SK-N-MC (cell line): ENCODE measurements at regions not wholly inside any gene's neighbourhood (a gene's known extent, or its start where the extent isn't known, plus 50 kb on each side); places are given as distances from the start of the nearest gene placed in this dataset.

Experiments
- EZH2 ChIP-seq: fragments of 200-600 bp; sonication (generic); IDR thresholded peaks from one replicate; pipeline ENCODE4 v1.6.1; 2017; ENCODE audit warnings: antibody characterized with exemption
- POLR2AphosphoS5 ChIP-seq: IDR thresholded peaks from 2 replicates; pipeline ENCODE4 v1.6.1; 2012; ENCODE audit warnings: mild to moderate bottlenecking, low read depth, low read length, borderline replicate concordance

GRCh38 chr3:173257797-173258196 lies 116.8 kb upstream of the SPATA16 start:
- no peak for TF ChIP-seq POLR2AphosphoS5
- TF ChIP-seq EZH2: no peak
